Keratinocyte (primary cell): ENCODE measurements at regions not wholly inside any gene's neighbourhood (a gene's known extent, or its start where the extent isn't known, plus 50 kb on each side); places are given as distances from the start of the nearest gene placed in this dataset.

Source experiments
- DNase-seq: peaks from one replicate; pipeline ENCODE4 v3.0.0-alpha.2; 2011; ENCODE audit warnings: low read depth, missing footprints, low spot score
- FAIRE-seq: peaks from 2 replicates; lab custom pipeline; 2011; peaks lifted over from hg19 to GRCh38; lab: Jason Lieb, UNC
- H2AFZ ChIP-seq: 2 replicates; pipeline ENCODE4 v1.6.0; 2012; ENCODE audit warnings: low read length, control low read depth, inconsistent platforms; ENCODE audit not compliant: control insufficient read depth
- H3K27ac ChIP-seq: 2 replicates; pipeline ENCODE4 v1.5.1; 2011; ENCODE audit warnings: low read length; ENCODE audit not compliant: control insufficient read depth, insufficient read depth
- H3K27me3 ChIP-seq: 3 replicates; pipeline ENCODE4 v1.6.0; 2011; ENCODE audit warnings: low read length; ENCODE audit not compliant: control insufficient read depth, insufficient read depth; ENCODE audit errors: extremely low read depth
- H3K36me3 ChIP-seq, 2 experiments: 2 replicates in 1 of 2; 3 replicates in 1 of 2; pipeline ENCODE4 v1.5.1; 2011; ENCODE audit warnings: low read length in 2 of 2, mild to moderate bottlenecking in 1 of 2; ENCODE audit not compliant: control insufficient read depth in 2 of 2, insufficient read depth in 2 of 2; ENCODE audit errors: extremely low read depth in 1 of 2
- H3K4me1 ChIP-seq: 3 replicates; pipeline ENCODE4 v1.5.1; 2011; ENCODE audit warnings: low read length; ENCODE audit not compliant: control insufficient read depth, insufficient read depth; ENCODE audit errors: extremely low read depth
- H3K4me2 ChIP-seq: 3 replicates; pipeline ENCODE4 v1.6.0; 2011; ENCODE audit warnings: low read depth, low read length; ENCODE audit not compliant: control insufficient read depth, insufficient read depth; ENCODE audit errors: extremely low read depth
- H3K4me3 ChIP-seq, 3 experiments: fragments of 200-600 bp in 1 of 3; sonication (generic) in 1 of 3; 2 replicates in 2 of 3; 3 replicates in 1 of 3; pipeline ENCODE4 v1.5.1; 2011 to 2016; ENCODE audit warnings: low read length in 3 of 3, mild to moderate bottlenecking in 3 of 3, control low read depth in 2 of 3, inconsistent platforms in 1 of 3, low read depth in 1 of 3, mixed read lengths in 1 of 3, mixed run types in 1 of 3, moderate library complexity in 1 of 3; ENCODE audit not compliant: control insufficient read depth in 2 of 3, insufficient read depth in 2 of 3; ENCODE audit errors: extremely low read depth in 1 of 3
- H3K79me2 ChIP-seq: 2 replicates; pipeline ENCODE4 v1.6.0; 2012; ENCODE audit warnings: low read length; ENCODE audit not compliant: control insufficient read depth, insufficient read depth
- H3K9ac ChIP-seq: 3 replicates; pipeline ENCODE4 v1.6.0; 2011; ENCODE audit warnings: low read length; ENCODE audit not compliant: control insufficient read depth, insufficient read depth; ENCODE audit errors: extremely low read depth
- H3K9me1 ChIP-seq: 3 replicates; pipeline ENCODE4 v1.6.0; 2011; ENCODE audit warnings: low read length; ENCODE audit not compliant: control insufficient read depth, insufficient read depth; ENCODE audit errors: extremely low read depth
- H3K9me3 ChIP-seq: 2 replicates; pipeline ENCODE4 v1.5.1; 2012; ENCODE audit warnings: low read depth, low read length; ENCODE audit not compliant: control insufficient read depth
- H4K20me1 ChIP-seq: 3 replicates; pipeline ENCODE4 v1.6.0; 2011; ENCODE audit warnings: low read length; ENCODE audit not compliant: control insufficient read depth, insufficient read depth; ENCODE audit errors: extremely low read depth
- CTCF ChIP-seq, 3 experiments: IDR thresholded peaks in 1 of 3; conservative IDR thresholded peaks in 1 of 3; optimal IDR thresholded peaks in 1 of 3; 2 replicates in 2 of 3; 3 replicates in 1 of 3; pipeline versions ENCODE3 to v1.5.1; 2011; ENCODE audit warnings: low read length in 3 of 3, mild to moderate bottlenecking in 3 of 3, moderate library complexity in 2 of 3, control low read depth in 1 of 3, inconsistent platforms in 1 of 3; ENCODE audit not compliant: insufficient read depth in 2 of 3; ENCODE audit errors: extremely low read depth in 1 of 3
- EZH2 ChIP-seq: IDR thresholded peaks from one replicate; pipeline ENCODE4 v1.6.1; 2012; ENCODE audit warnings: inconsistent platforms, mild to moderate bottlenecking, low read length, moderate library complexity
- dilution Hi-C: fragments of 300-500 bp; cut with MboI; formaldehyde crosslinking; loops from one replicate; pipeline ENCODE4 v1.7.0; 2020; ENCODE audit warnings: low sequenced_read_pairs; ENCODE audit not compliant: extremely low pct_ligation_motif_present

- no peak overlapping the region for H3K4me2 ChIP-seq
- DNase-seq (no peak), FAIRE-seq (no peak)
- no peaks in the 10 kb centered on the region for H3K79me2 ChIP-seq
- no peaks in the 10 kb centered on the region for H3K9me1 ChIP-seq
- H3K9ac ChIP-seq = no peak overlapping the region
- H3K27me3 ChIP-seq = no peaks in the 10 kb centered on the region
- TF ChIP-seq EZH2 (no peak), CTCF (optimal IDR thresholded peaks at IDR 0.05 in 1 of 3, IDR thresholded peaks at IDR 0.05 in 1 of 3, conservative IDR thresholded peaks at IDR 0.05 in 1 of 3; ENCODE audit: extremely low read depth in 1 of 3, insufficient read depth in 2 of 3, low read length in 3 of 3) (no peak)
- H3K27ac ChIP-seq = no peak overlapping the region
- no peak overlapping the region for H3K4me3 ChIP-seq
- dilution Hi-C loops = no loop called here
- no peaks in the 10 kb centered on the region for H3K36me3 ChIP-seq
- peaks cover 5% of the 10 kb centered on the region for H3K9me3 ChIP-seq
- no peak overlapping the region for H2AFZ ChIP-seq
- no peaks in the 10 kb centered on the region for H3K4me1 ChIP-seq
- no peaks in the 10 kb centered on the region for H4K20me1 ChIP-seq
These were observed 331.5 kb upstream of the AJAP1 start for GRCh38 chr1:4322881-4323280.

- FAIRE-seq = no peak
- Histone ChIP-seq H3K4me3 (no peak overlapping the region), H3K4me2 (no peak overlapping the region), H3K36me3 (no peaks in the 10 kb centered on the region), H3K9me3 (peaks cover 5% of the 10 kb centered on the region), H4K20me1 (no peaks in the 10 kb centered on the region), H3K9me1 (no peaks in the 10 kb centered on the region), H3K27ac (no peak overlapping the region), H3K9ac (no peak overlapping the region), H3K27me3 (no peaks in the 10 kb centered on the region), H3K79me2 (no peaks in the 10 kb centered on the region), H3K4me1 (no peaks in the 10 kb centered on the region), H2AFZ (no peak overlapping the region)
- no peak for DNase-seq
- TF ChIP-seq EZH2 (no peak), CTCF (optimal IDR thresholded peaks at IDR 0.05 in 1 of 3, IDR thresholded peaks at IDR 0.05 in 1 of 3, conservative IDR thresholded peaks at IDR 0.05 in 1 of 3; ENCODE audit: extremely low read depth in 1 of 3, insufficient read depth in 2 of 3, low read length in 3 of 3) (no peak)
- dilution Hi-C loops = no loop called here
These were observed 331.1 kb upstream of the AJAP1 start for GRCh38 chr1:4323309-4323708.
